ENCODE measurements at regions not wholly inside any gene's neighbourhood (a gene's known extent, or its start where the extent isn't known, plus 50 kb on each side); places are given as distances from the start of the nearest gene placed in this dataset.

DNA sequence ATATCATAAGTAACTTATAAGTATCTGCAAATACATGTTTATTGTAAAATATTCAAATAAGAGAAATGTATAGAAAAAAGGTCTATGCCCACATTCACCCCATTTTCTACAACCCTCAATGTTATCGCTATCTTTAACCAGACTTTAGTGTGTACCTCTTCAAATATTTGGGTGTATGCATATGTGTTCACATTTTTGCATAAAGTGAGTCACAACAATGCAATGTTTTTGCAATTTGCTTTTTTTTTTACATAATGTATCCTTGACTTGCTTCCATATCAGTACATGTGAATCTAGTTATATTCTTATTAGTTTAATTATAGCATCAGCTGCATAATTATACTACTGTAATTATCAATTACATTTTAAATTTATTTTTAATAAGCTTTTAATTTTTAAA lies 117.3 kb upstream of the LYSMD4 start:
- TF ChIP-seq, protein P1, sequence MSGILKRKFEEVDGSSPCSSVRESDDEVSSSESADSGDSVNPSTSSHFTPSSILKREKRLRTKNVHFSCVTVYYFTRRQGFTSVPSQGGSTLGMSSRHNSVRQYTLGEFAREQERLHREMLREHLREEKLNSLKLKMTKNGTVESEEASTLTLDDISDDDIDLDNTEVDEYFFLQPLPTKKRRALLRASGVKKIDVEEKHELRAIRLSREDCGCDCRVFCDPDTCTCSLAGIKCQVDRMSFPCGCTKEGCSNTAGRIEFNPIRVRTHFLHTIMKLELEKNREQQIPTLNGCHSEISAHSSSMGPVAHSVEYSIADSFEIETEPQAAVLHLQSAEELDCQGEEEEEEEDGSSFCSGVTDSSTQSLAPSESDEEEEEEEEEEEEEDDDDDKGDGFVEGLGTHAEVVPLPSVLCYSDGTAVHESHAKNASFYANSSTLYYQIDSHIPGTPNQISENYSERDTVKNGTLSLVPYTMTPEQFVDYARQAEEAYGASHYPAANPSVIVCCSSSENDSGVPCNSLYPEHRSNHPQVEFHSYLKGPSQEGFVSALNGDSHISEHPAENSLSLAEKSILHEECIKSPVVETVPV (CRISPR knock-in tag; IDR thresholded peaks at IDR 0.05) = no peak
- TF ChIP-seq, protein P2, sequence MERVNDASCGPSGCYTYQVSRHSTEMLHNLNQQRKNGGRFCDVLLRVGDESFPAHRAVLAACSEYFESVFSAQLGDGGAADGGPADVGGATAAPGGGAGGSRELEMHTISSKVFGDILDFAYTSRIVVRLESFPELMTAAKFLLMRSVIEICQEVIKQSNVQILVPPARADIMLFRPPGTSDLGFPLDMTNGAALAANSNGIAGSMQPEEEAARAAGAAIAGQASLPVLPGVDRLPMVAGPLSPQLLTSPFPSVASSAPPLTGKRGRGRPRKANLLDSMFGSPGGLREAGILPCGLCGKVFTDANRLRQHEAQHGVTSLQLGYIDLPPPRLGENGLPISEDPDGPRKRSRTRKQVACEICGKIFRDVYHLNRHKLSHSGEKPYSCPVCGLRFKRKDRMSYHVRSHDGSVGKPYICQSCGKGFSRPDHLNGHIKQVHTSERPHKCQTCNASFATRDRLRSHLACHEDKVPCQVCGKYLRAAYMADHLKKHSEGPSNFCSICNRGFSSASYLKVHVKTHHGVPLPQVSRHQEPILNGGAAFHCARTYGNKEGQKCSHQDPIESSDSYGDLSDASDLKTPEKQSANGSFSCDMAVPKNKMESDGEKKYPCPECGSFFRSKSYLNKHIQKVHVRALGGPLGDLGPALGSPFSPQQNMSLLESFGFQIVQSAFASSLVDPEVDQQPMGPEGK (CRISPR knock-in tag; IDR thresholded peaks at IDR 0.05; ENCODE audit: borderline replicate concordance) = no peak
- TF ChIP-seq ESRRG (CRISPR knock-in tag; IDR thresholded peaks at IDR 0.05) (no peak), ISL1 (CRISPR knock-in tag; IDR thresholded peaks at IDR 0.05) (no peak), BACH2 (CRISPR knock-in tag; IDR thresholded peaks at IDR 0.05; ENCODE audit: borderline replicate concordance) (no peak), ZNF70 (CRISPR knock-in tag; IDR thresholded peaks at IDR 0.05) (no peak), ARNTL (CRISPR knock-in tag; IDR thresholded peaks at IDR 0.05; ENCODE audit: borderline replicate concordance, low read depth) (no peak), CSDC2 (CRISPR knock-in tag; IDR thresholded peaks at IDR 0.05) (no peak), ZFP3 (CRISPR knock-in tag; IDR thresholded peaks at IDR 0.05) (no peak), ZFP30 (CRISPR knock-in tag; IDR thresholded peaks at IDR 0.05) (no peak), ZNF565 (CRISPR knock-in tag; conservative IDR thresholded peaks at IDR 0.05; ENCODE audit: low read depth) (no peak), ZNF8 (CRISPR knock-in tag; IDR thresholded peaks at IDR 0.05) (no peak)
- TF ChIP-seq, protein P3, sequence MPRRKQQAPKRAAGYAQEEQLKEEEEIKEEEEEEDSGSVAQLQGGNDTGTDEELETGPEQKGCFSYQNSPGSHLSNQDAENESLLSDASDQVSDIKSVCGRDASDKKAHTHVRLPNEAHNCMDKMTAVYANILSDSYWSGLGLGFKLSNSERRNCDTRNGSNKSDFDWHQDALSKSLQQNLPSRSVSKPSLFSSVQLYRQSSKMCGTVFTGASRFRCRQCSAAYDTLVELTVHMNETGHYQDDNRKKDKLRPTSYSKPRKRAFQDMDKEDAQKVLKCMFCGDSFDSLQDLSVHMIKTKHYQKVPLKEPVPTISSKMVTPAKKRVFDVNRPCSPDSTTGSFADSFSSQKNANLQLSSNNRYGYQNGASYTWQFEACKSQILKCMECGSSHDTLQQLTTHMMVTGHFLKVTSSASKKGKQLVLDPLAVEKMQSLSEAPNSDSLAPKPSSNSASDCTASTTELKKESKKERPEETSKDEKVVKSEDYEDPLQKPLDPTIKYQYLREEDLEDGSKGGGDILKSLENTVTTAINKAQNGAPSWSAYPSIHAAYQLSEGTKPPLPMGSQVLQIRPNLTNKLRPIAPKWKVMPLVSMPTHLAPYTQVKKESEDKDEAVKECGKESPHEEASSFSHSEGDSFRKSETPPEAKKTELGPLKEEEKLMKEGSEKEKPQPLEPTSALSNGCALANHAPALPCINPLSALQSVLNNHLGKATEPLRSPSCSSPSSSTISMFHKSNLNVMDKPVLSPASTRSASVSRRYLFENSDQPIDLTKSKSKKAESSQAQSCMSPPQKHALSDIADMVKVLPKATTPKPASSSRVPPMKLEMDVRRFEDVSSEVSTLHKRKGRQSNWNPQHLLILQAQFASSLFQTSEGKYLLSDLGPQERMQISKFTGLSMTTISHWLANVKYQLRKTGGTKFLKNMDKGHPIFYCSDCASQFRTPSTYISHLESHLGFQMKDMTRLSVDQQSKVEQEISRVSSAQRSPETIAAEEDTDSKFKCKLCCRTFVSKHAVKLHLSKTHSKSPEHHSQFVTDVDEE (CRISPR knock-in tag; IDR thresholded peaks at IDR 0.05) = no peak
- TF ChIP-seq, protein P4, sequence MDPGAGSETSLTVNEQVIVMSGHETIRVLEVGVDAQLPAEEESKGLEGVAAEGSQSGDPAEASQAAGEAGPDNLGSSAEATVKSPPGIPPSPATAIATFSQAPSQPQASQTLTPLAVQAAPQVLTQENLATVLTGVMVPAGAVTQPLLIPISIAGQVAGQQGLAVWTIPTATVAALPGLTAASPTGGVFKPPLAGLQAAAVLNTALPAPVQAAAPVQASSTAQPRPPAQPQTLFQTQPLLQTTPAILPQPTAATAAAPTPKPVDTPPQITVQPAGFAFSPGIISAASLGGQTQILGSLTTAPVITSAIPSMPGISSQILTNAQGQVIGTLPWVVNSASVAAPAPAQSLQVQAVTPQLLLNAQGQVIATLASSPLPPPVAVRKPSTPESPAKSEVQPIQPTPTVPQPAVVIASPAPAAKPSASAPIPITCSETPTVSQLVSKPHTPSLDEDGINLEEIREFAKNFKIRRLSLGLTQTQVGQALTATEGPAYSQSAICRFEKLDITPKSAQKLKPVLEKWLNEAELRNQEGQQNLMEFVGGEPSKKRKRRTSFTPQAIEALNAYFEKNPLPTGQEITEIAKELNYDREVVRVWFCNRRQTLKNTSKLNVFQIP (CRISPR knock-in tag; IDR thresholded peaks at IDR 0.05; ENCODE audit: borderline replicate concordance, low read depth) = no peak

Measured in SK-N-SH treated with all-trans-retinoic acid at 6 μM for 48 hours (cell line).